GM13977 (cell line): ENCODE measurements at regions not wholly inside any gene's neighbourhood (a gene's known extent, or its start where the extent isn't known, plus 50 kb on each side); places are given as distances from the start of the nearest gene placed in this dataset.

Source experiments
- DNase-seq: peaks from one replicate; pipeline ENCODE4 v3.0.0; 2012; ENCODE audit warnings: low spot score
- in situ Hi-C: fragments of 300-500 bp; cut with MboI; formaldehyde crosslinking; loops from one replicate; pipeline ENCODE4 v1.12.0; 2022; ENCODE audit warnings: low sequenced_read_pairs, low pct_unique_long_range_greater_than_20kb, mixed read lengths, inconsistent platforms; ENCODE audit not compliant: unreplicated experiment
- TF ChIP-seq, protein P1 (sequence below): IDR thresholded peaks from 2 replicates; pipeline ENCODE4 v1.5.1; 2012; ENCODE audit warnings: mild to moderate bottlenecking, control low read depth; ENCODE audit not compliant: insufficient read depth; ENCODE audit errors: extremely low read depth, missing control alignments

DNA sequence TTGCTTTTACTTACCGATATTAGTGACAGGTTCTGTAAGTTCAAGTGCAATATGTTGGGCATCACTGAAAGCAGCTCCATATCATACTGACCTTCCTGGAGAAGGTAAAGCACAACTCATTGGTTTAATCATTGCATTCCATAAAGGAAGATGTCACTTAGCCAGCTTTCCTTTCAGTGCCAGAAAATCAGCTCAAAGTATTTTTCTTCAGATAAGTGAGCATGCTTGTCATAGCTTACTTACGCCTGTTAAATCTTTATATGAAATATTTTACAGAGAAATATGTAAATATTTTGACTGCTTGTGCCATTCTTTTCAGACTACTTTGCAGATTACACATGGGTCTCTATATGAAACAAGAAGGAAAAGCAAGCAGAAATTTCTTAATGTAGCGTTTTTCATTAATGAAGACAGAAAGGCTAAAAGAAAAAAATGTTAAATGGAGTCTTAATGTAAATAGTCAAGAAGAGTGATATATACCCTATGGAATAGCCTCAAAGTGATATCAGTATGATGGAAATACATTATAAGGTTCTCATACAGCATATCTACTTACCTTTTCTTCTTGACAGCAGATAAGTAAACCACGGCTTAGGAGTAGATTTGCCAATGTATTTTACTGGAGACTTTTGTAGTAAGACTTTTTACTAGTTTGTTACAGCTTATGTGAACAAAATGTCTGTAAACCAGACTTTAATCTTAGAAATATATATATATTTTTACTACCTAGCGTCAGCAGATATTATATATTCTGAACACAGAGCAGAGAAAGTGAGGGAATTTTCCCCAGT is 649.7 kb downstream of the METTL15 start:
- in situ Hi-C loops = no loop called here
- no peak for DNase-seq
- TF ChIP-seq, protein P1, sequence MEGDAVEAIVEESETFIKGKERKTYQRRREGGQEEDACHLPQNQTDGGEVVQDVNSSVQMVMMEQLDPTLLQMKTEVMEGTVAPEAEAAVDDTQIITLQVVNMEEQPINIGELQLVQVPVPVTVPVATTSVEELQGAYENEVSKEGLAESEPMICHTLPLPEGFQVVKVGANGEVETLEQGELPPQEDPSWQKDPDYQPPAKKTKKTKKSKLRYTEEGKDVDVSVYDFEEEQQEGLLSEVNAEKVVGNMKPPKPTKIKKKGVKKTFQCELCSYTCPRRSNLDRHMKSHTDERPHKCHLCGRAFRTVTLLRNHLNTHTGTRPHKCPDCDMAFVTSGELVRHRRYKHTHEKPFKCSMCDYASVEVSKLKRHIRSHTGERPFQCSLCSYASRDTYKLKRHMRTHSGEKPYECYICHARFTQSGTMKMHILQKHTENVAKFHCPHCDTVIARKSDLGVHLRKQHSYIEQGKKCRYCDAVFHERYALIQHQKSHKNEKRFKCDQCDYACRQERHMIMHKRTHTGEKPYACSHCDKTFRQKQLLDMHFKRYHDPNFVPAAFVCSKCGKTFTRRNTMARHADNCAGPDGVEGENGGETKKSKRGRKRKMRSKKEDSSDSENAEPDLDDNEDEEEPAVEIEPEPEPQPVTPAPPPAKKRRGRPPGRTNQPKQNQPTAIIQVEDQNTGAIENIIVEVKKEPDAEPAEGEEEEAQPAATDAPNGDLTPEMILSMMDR = no peak

DNA sequence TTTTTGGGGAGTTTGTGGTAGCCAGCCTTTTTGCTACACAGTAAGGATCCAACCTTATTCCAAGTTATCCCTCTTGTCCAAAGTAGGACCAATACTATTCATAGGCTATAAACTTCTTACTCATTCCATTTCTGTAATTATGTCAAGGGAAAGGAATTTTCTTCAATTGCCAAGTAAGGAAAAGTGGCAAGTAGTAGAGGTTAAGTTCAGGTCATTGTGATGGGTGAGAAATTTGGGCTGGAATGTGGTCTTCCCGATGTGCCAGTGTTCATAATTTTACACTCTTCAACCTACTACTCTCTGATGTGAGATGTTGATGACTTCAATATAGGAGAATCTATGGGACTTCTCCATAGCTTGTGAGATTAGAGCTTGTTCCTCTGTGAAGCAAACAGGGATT is 648.8 kb downstream of the METTL15 start:
- in situ Hi-C loops = no loop called here
- TF ChIP-seq, protein P1 = no peak
- no peak for DNase-seq

DNA sequence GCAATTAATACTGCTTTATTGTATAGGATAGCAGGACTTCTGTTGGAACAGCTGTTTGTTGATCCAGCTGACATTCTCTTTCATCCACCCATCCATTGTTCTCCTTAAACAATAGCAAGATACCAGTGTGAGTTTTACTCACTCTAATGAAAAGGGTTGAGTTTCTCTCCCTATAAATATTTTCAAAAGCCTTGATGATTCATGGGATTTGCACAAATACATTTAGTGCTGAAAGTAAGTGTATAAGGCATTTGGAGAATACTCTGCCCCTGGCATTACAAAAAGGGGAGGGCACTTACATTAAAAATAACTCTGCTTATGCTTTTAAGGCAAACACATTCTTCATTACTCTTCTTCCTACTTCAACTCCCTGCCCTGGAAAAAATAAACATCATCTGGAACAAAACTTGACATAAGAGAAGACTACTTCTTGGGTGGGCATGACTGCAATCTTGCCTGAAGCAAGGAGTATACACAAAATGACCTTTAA is 634.9 kb downstream of the METTL15 start:
- in situ Hi-C loops = no loop called here
- TF ChIP-seq, protein P1 = no peak
- no peak for DNase-seq

DNA sequence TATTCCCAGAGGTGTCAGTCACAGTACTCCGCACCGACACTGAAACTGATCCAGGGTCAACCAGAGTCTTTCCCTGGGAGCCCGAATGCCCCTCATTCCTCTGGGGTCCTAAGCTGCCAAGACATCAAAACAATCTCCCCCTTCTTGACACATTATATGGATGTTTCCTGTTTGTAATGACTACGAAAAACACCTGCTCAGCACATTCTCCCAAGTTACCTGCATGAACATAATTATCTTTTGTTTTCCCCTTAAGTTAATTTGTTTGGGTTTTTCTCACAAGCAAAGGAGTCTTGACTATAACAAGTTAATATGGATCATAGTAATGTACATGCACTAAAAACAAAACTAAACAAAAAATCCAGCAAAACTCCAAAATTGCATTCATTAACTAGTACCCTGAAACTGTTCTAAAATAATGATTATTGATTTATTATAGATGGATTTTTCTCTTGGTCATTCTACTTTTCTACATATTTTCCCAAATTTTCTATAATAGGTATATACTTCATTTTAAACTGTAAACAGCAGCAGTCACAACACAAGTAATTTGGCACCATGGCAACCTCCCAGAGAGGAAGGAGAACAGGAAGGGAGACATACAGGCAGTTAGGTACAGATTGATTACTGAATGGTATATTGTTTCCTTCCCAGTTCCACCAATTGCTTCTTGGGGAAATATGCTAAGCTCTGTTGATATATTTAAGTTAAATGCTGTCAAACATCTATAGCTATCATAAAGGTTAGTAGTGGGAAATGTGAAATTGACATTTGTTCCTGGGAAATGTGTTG is 631.5 kb downstream of the METTL15 start:
- in situ Hi-C loops = no loop called here
- TF ChIP-seq, protein P1 = no peak

DNA sequence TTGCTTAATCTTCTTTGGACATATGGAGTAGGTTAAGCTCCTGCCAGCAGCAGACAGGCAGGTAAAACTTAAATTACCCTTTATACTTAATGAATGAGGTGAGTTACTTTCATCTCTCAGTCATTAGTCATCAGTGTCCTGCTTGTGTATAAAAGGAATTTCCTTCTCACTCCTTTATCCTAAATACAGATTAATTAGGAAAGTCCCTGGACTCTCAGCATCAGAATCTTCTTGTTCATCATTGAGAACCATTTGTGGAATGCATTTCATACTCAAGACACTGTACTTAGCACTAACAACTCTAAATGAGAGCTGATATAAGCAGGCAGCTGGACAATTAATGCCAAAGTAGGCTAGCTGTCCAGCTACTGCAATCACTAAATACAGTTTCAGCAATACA is 630.4 kb downstream of the METTL15 start:
- DNase-seq = no peak
- TF ChIP-seq, protein P1 = no peak
- in situ Hi-C loops = no loop called here

More for the DNA sequence above, 631.5 kb downstream of the METTL15 start:
- DNase-seq = no peak

DNA sequence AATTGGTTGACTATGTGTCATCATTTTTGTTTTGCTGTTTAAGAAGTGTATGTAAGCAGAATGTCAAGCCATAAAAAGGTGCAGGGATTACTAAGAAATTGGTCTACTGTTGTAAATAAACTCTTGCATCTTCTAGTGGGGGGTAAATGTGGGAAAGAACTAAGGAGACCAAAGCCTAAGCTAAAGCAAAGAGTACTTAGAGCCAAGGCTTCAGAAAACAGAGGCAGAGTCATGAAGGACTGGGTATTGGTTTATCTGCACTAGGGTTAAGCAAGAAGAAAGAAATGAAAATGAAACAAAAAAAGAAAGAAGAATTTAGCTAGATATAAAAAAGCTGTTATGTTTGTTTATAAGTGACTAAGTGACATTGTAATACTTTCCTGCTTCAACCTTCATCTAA is 628.1 kb downstream of the METTL15 start:
- TF ChIP-seq, protein P1 = no peak
- no peak for DNase-seq
- in situ Hi-C loops = no loop called here
